Tibial nerve (tissue), 3 donors: ENCODE measurements at regions not wholly inside any gene's neighbourhood (a gene's known extent, or its start where the extent isn't known, plus 50 kb on each side); places are given as distances from the start of the nearest gene placed in this dataset.

ENCODE experiments used
- CTCF ChIP-seq, 5 experiments: fragments of 200-600 bp in 3 of 5; fragments of 450-650 bp in 2 of 5; sonication (generic) in 3 of 5; IDR thresholded peaks; one replicate each; pipeline ENCODE4 v1.5.1; 2016 to 2019; ENCODE audit warnings: antibody characterized with exemption in 5 of 5, mild to moderate bottlenecking in 3 of 5, moderate library complexity in 2 of 5
- POLR2A ChIP-seq, 2 donors: fragments of 450-650 bp; IDR thresholded peaks; one replicate each; pipeline ENCODE4 v1.6.1; 2017; ENCODE audit warnings: antibody characterized with exemption in 2 of 2, mild to moderate bottlenecking in 2 of 2, moderate library complexity in 2 of 2

- no peak for TF ChIP-seq CTCF (IDR thresholded peaks at IDR 0.05)
- TF ChIP-seq POLR2A (IDR thresholded peaks at IDR 0.05): no peak
These were observed 770.7 kb downstream of the CDH11 start for GRCh38 chr16:64351121-64351520.
